ENCODE measurements at regions not wholly inside any gene's neighbourhood (a gene's known extent, or its start where the extent isn't known, plus 50 kb on each side); places are given as distances from the start of the nearest gene placed in this dataset.

GRCh38 chr13:58869566-58869965 is 1238.0 kb downstream of the PCDH17 start:
- DNase-seq = no peak
- H3K36me3 ChIP-seq (replicated peaks; ENCODE audit: insufficient read depth, low read length) = no peaks in the 10 kb centered on the region
- no peaks in the 10 kb centered on the region for H3K79me2 ChIP-seq (ENCODE audit: low read length)
- H3K9ac ChIP-seq (ENCODE audit: low read length) = no peak overlapping the region
- no peak for TF ChIP-seq EZH2phosphoT487 (IDR thresholded peaks at IDR 0.05; ENCODE audit: low read length)
- TF ChIP-seq CTCF (IDR thresholded peaks at IDR 0.05; ENCODE audit: low read length) = no peak
- no peak for TF ChIP-seq EZH2 (optimal IDR thresholded peaks at IDR 0.05; ENCODE audit: low read depth, low read length)
- H3K4me2 ChIP-seq (ENCODE audit: low read depth, low read length) = no peak overlapping the region
- no peaks in the 10 kb centered on the region for H4K20me1 ChIP-seq (ENCODE audit: insufficient read depth, low read length)
- H3K9me3 ChIP-seq (replicated peaks; ENCODE audit: insufficient read depth, low read length) = no peaks in the 10 kb centered on the region
- no peak overlapping the region for H3K27ac ChIP-seq (ENCODE audit: low read length)
- H3K9me2 ChIP-seq (replicated peaks; ENCODE audit: insufficient read depth, low read length) = no peaks in the 10 kb centered on the region
- no peak overlapping the region for H3K4me3 ChIP-seq (ENCODE audit: low read length)
- no peaks in the 10 kb centered on the region for H3K27me3 ChIP-seq (replicated peaks; ENCODE audit: insufficient read depth, low read length)
- H3K4me1 ChIP-seq (ENCODE audit: low read length) = no peaks in the 10 kb centered on the region
- no peaks in the 10 kb centered on the region for H3F3A ChIP-seq (ENCODE audit: insufficient read depth, low read length)
- H2AFZ ChIP-seq (ENCODE audit: low read length) = no peak overlapping the region

GRCh38 chr13:58876473-58876872 is 1244.9 kb downstream of the PCDH17 start:
- Histone ChIP-seq H3K9me2 (replicated peaks; ENCODE audit: insufficient read depth, low read length) (no peaks in the 10 kb centered on the region), H3K4me1 (ENCODE audit: low read length) (no peaks in the 10 kb centered on the region), H3K9me3 (replicated peaks; ENCODE audit: insufficient read depth, low read length) (no peaks in the 10 kb centered on the region), H3F3A (ENCODE audit: insufficient read depth, low read length) (no peaks in the 10 kb centered on the region), H3K27ac (ENCODE audit: low read length) (no peak overlapping the region), H3K4me2 (ENCODE audit: low read depth, low read length) (no peak overlapping the region), H2AFZ (ENCODE audit: low read length) (no peak overlapping the region), H3K79me2 (ENCODE audit: low read length) (no peaks in the 10 kb centered on the region), H3K36me3 (replicated peaks; ENCODE audit: insufficient read depth, low read length) (no peaks in the 10 kb centered on the region), H3K4me3 (ENCODE audit: low read length) (no peak overlapping the region), H4K20me1 (ENCODE audit: insufficient read depth, low read length) (no peaks in the 10 kb centered on the region), H3K27me3 (replicated peaks; ENCODE audit: insufficient read depth, low read length) (no peaks in the 10 kb centered on the region), H3K9ac (ENCODE audit: low read length) (no peak overlapping the region)
- no peak for TF ChIP-seq EZH2 (optimal IDR thresholded peaks at IDR 0.05; ENCODE audit: low read depth, low read length)
- no peak for TF ChIP-seq EZH2phosphoT487 (IDR thresholded peaks at IDR 0.05; ENCODE audit: low read length)
- no peak for TF ChIP-seq CTCF (IDR thresholded peaks at IDR 0.05; ENCODE audit: low read length)
- no peak for DNase-seq

GRCh38 chr13:58879114-58879513 is 1247.6 kb downstream of the PCDH17 start:
- Histone ChIP-seq H3K4me3 (ENCODE audit: low read length) (no peak overlapping the region), H3K79me2 (ENCODE audit: low read length) (no peaks in the 10 kb centered on the region), H3K27me3 (replicated peaks; ENCODE audit: insufficient read depth, low read length) (no peaks in the 10 kb centered on the region), H3F3A (ENCODE audit: insufficient read depth, low read length) (no peaks in the 10 kb centered on the region), H3K27ac (ENCODE audit: low read length) (no peak overlapping the region), H3K9me2 (replicated peaks; ENCODE audit: insufficient read depth, low read length) (no peaks in the 10 kb centered on the region), H4K20me1 (ENCODE audit: insufficient read depth, low read length) (no peaks in the 10 kb centered on the region), H2AFZ (ENCODE audit: low read length) (no peak overlapping the region), H3K9ac (ENCODE audit: low read length) (no peak overlapping the region), H3K4me1 (ENCODE audit: low read length) (no peaks in the 10 kb centered on the region), H3K4me2 (ENCODE audit: low read depth, low read length) (no peak overlapping the region), H3K36me3 (replicated peaks; ENCODE audit: insufficient read depth, low read length) (no peaks in the 10 kb centered on the region), H3K9me3 (replicated peaks; ENCODE audit: insufficient read depth, low read length) (no peaks in the 10 kb centered on the region)
- TF ChIP-seq EZH2 (optimal IDR thresholded peaks at IDR 0.05; ENCODE audit: low read depth, low read length) = no peak
- no peak for TF ChIP-seq EZH2phosphoT487 (IDR thresholded peaks at IDR 0.05; ENCODE audit: low read length)
- TF ChIP-seq CTCF (IDR thresholded peaks at IDR 0.05; ENCODE audit: low read length) = no peak
- DNase-seq = no peak
